DOHH2 (cell line): ENCODE measurements at regions not wholly inside any gene's neighbourhood (a gene's known extent, or its start where the extent isn't known, plus 50 kb on each side); places are given as distances from the start of the nearest gene placed in this dataset.

Experiments used
- H3F3A ChIP-seq: fragments of 200-600 bp; sonication (generic), shearing (Covaris generic); 2 replicates; pipeline ENCODE4 v1.6.0; 2016; ENCODE audit warnings: antibody characterized with exemption, mild to moderate bottlenecking; ENCODE audit not compliant: control insufficient read depth, insufficient read depth
- H3K27ac ChIP-seq: fragments of 200-600 bp; sonication (generic); 2 replicates; pipeline ENCODE4 v1.5.1; 2014; ENCODE audit warnings: low read depth, mild to moderate bottlenecking, low read length, moderate library complexity
- H3K27me3 ChIP-seq: fragments of 200-600 bp; sonication (generic); 2 replicates; pipeline ENCODE4 v1.6.1; 2014; ENCODE audit warnings: mild to moderate bottlenecking, low read length, mixed read lengths; ENCODE audit not compliant: control insufficient read depth
- H3K36me3 ChIP-seq: fragments of 200-600 bp; sonication (generic); 2 replicates; pipeline ENCODE4 v1.6.1; 2014; ENCODE audit warnings: mild to moderate bottlenecking, low read length, moderate library complexity, mixed read lengths; ENCODE audit not compliant: control insufficient read depth
- H3K4me1 ChIP-seq: fragments of 200-600 bp; sonication (generic); 2 replicates; pipeline ENCODE4 v1.6.1; 2014; ENCODE audit warnings: mild to moderate bottlenecking, low read length, mixed read lengths; ENCODE audit not compliant: control insufficient read depth
- H3K4me2 ChIP-seq: fragments of 200-600 bp; sonication (generic); 2 replicates; pipeline ENCODE4 v1.6.0; 2014; ENCODE audit warnings: mild to moderate bottlenecking, low read length, moderate library complexity
- H3K4me3 ChIP-seq: fragments of 200-600 bp; sonication (generic); 2 replicates; pipeline ENCODE4 v1.5.1; 2014; ENCODE audit warnings: mild to moderate bottlenecking, low read length, mixed read lengths
- H3K79me2 ChIP-seq: fragments of 200-600 bp; sonication (generic); 2 replicates; pipeline ENCODE4 v1.6.1; 2014; ENCODE audit warnings: mild to moderate bottlenecking, low read length, mixed read lengths; ENCODE audit not compliant: control insufficient read depth
- H3K9me2 ChIP-seq: fragments of 200-600 bp; sonication (generic); replicated peaks from 2 replicates; pipeline ENCODE4 v1.6.1; 2014; ENCODE audit warnings: mild to moderate bottlenecking, low read length, mixed read lengths; ENCODE audit not compliant: control insufficient read depth
- H3K9me3 ChIP-seq: fragments of 200-600 bp; sonication (generic); 2 replicates; pipeline ENCODE4 v1.6.1; 2014; ENCODE audit warnings: antibody characterized with exemption, low read length, mixed read lengths; ENCODE audit not compliant: control insufficient read depth, insufficient read depth
- H4K20me1 ChIP-seq: fragments of 200-600 bp; sonication (generic); 2 replicates; pipeline ENCODE4 v1.6.0; 2014; ENCODE audit warnings: low read depth, mild to moderate bottlenecking, antibody characterized with exemption, low read length, moderate library complexity; ENCODE audit not compliant: control insufficient read depth, insufficient read depth
- CTCF ChIP-seq: fragments of 200-600 bp; sonication (generic); IDR thresholded peaks from one replicate; pipeline ENCODE4 v1.5.1; 2014; ENCODE audit warnings: antibody characterized with exemption, mild to moderate bottlenecking, low read depth, low read length; ENCODE audit not compliant: poor library complexity, severe bottlenecking
- EZH2phosphoT487 ChIP-seq: fragments of 200-600 bp; sonication (generic); IDR thresholded peaks from 2 replicates; pipeline ENCODE4 v1.6.1; 2017; ENCODE audit warnings: borderline replicate concordance, mild to moderate bottlenecking, antibody characterized with exemption, low read length, moderate library complexity, mixed read lengths

DNA sequence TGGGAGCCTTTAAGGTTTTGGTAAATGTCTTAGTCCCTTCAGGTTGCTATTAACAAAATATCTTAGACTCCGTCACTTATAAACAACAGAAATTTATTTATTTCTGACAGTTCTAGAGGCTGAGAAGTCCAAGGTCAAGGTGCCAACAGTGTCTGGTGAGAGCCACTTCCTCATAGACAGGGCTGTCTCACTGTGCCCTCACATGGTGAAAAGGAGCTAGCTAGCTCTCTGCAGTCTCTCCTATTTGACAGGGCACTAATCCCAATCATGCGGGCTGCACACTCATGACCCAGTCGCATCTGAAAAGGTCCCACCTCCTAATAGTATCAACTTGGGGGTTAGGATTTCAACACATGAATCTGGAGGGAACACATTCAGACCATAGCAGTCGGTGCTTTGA is 63.4 kb upstream of the KLF3 start:
- Histone ChIP-seq H3K4me2 (no peak overlapping the region), H3K79me2 (no peaks in the 10 kb centered on the region), H3K4me3 (no peak overlapping the region), H3K27me3 (peaks cover 13% of the 10 kb centered on the region; the same call in 1 of the 2 replicates), H3K27ac (no peak overlapping the region), H3K9me2 (no peaks in the 10 kb centered on the region), H3K9me3 (no peaks in the 10 kb centered on the region), H3K4me1 (no peaks in the 10 kb centered on the region), H4K20me1 (no peaks in the 10 kb centered on the region), H3F3A (no peaks in the 10 kb centered on the region), H3K36me3 (no peaks in the 10 kb centered on the region)
- TF ChIP-seq CTCF (no peak), EZH2phosphoT487 (no peak)

DNA sequence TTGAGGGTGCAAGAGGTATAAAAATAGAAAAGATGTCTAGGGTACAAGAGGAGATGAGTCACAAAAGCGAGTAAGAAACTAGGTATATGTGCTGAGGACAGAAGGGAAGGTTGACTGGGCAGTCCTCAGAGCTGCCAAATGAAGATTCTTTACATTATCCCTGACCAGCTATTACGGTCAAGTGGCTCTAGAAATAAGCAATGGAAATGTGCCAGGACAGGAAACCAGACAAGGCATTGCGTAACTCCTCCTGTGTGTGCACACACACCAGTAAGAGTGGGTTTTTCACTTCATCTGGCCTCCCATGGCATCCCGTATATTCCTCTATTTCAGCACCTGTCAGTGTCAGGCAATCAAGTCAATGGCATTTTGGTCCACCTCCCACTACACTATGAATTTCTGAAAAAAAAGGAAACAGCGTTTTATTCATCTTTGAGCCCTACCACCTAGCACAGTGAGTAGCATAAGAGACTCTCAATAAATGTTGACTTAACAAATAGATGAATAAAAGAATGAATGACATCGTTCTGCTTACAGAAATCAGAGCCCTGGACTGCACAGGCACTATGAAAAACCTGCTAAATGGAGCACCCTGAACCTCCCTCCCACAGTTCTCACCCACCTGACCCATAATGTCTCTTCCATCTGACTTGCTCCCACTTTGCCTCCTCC is 62.6 kb upstream of the KLF3 start:
- H3K9me2 ChIP-seq: no peaks in the 10 kb centered on the region
- TF ChIP-seq EZH2phosphoT487: no peak
- TF ChIP-seq CTCF: no peak
- no peak overlapping the region for H3K27ac ChIP-seq
- H3K79me2 ChIP-seq: no peaks in the 10 kb centered on the region
- H3K9me3 ChIP-seq: no peaks in the 10 kb centered on the region
- no peak overlapping the region for H3K4me2 ChIP-seq
- no peaks in the 10 kb centered on the region for H3F3A ChIP-seq
- H3K36me3 ChIP-seq: no peaks in the 10 kb centered on the region
- H4K20me1 ChIP-seq: no peaks in the 10 kb centered on the region
- H3K4me3 ChIP-seq: no peak overlapping the region
- no peaks in the 10 kb centered on the region for H3K4me1 ChIP-seq
- peaks cover 13% of the 10 kb centered on the region; the same call in 1 of the 2 replicates for H3K27me3 ChIP-seq

DNA sequence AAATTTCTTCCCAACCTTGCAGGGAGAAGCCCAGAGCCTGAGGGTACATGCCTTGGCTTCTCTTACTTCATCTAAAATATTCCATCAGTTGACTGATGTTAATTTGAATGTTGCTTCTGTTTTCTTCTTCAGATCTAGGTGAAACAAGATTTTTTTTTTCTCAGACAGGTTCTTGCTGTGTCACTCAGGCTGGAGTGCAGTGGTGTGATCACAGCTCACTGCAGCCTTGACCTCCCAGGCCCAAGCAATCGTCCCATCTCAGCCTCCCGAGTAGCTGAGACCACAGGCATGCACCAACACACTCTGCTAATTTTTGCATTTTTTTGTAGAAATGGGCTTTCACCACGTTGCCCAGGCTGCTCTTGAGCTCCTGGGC is 62.1 kb upstream of the KLF3 start:
- Histone ChIP-seq H3K4me1 (no peaks in the 10 kb centered on the region), H4K20me1 (no peaks in the 10 kb centered on the region), H3K4me2 (no peak overlapping the region), H3K27ac (no peak overlapping the region), H3K9me2 (no peaks in the 10 kb centered on the region), H3K9me3 (no peaks in the 10 kb centered on the region), H3K36me3 (no peaks in the 10 kb centered on the region), H3K27me3 (peaks cover 13% of the 10 kb centered on the region; the same call in 1 of the 2 replicates), H3F3A (no peaks in the 10 kb centered on the region), H3K4me3 (no peak overlapping the region), H3K79me2 (no peaks in the 10 kb centered on the region)
- TF ChIP-seq EZH2phosphoT487: no peak
- TF ChIP-seq CTCF: no peak
